HEK293T (cell line): ENCODE measurements at regions not wholly inside any gene's neighbourhood (a gene's known extent, or its start where the extent isn't known, plus 50 kb on each side); places are given as distances from the start of the nearest gene placed in this dataset.
"Not testable (repeated sequence)": the region's sequence is repeated elsewhere in the genome, so short reads cannot be mapped to it uniquely, and the experiment has no call there.

Source experiments
- BHLHE40 ChIP-seq: fragments of 450-650 bp; IDR thresholded peaks from 2 replicates; pipeline ENCODE4 v1.6.1; 2016; ENCODE audit warnings: mild to moderate bottlenecking, moderate library complexity, borderline replicate concordance
- FOXA1 ChIP-seq: fragments of 450-650 bp; IDR thresholded peaks from 2 replicates; pipeline ENCODE4 v1.6.1; 2016; ENCODE audit warnings: mild to moderate bottlenecking
- FOXK2 ChIP-seq: fragments of 450-650 bp; IDR thresholded peaks from 2 replicates; pipeline ENCODE4 v1.6.1; 2016; ENCODE audit warnings: mild to moderate bottlenecking
- HDGF ChIP-seq: fragments of 450-650 bp; IDR thresholded peaks from 2 replicates; pipeline ENCODE4 v1.6.1; 2017; ENCODE audit warnings: antibody characterized with exemption, borderline replicate concordance
- L3MBTL2 ChIP-seq: fragments of 450-650 bp; conservative IDR thresholded peaks from 2 replicates; pipeline ENCODE4 v1.6.1; 2016; ENCODE audit warnings: mild to moderate bottlenecking
- SP1 ChIP-seq: fragments of 450-650 bp; IDR thresholded peaks from 2 replicates; pipeline ENCODE4 v1.6.1; 2017
- TARDBP ChIP-seq: fragments of 450-650 bp; IDR thresholded peaks from 2 replicates; pipeline ENCODE4 v1.6.1; 2016
- ZNF384 ChIP-seq: fragments of 450-650 bp; IDR thresholded peaks from 2 replicates; pipeline ENCODE4 v1.6.1; 2016

- not testable (repeated sequence) for TF ChIP-seq FOXK2, HDGF, ZNF384, L3MBTL2, SP1, TARDBP, FOXA1, BHLHE40
These were observed 249.6 kb upstream of the VCX start for GRCh38 chrX:7593370-7593769.
